IMR-90 (cell line): ENCODE measurements at regions not wholly inside any gene's neighbourhood (a gene's known extent, or its start where the extent isn't known, plus 50 kb on each side); places are given as distances from the start of the nearest gene placed in this dataset.

Experiments used
- ATAC-seq: fragments of 200-7000 bp; cut with Tn5 transposase; 2 replicates; pipeline ENCODE4 v1.9.1; 2020; ENCODE audit warnings: low read depth, mild to moderate bottlenecking, moderate library complexity
- BruUV-seq: library from RNA; stranded (reverse); fragments of 400-500 nt; replicated peaks from 2 replicates; lab custom pipeline; 2021; lab: Mats Ljungman, UMichigan
- CTCF ChIA-PET: fragments of 300-600 bp; formaldehyde crosslinking; extraction: SDS; loops from one replicate; lab custom pipeline; 2021; ENCODE audit warnings: antibody characterized with exemption; lab: Yijun Ruan, JAX
- POLR2A ChIA-PET: fragments of 300-600 bp; sonication (Branson Sonifier 250); formaldehyde crosslinking; loops from one replicate; lab custom pipeline; 2022; ENCODE audit warnings: antibody characterized with exemption; ENCODE audit not compliant: unreplicated experiment; lab: Charles Lee
- DNase-seq: peaks from one replicate; pipeline ENCODE4 v3.0.0; 2013
- H2AFZ ChIP-seq: replicated peaks from 2 replicates; pipeline ENCODE3; 2013; ENCODE audit warnings: low read length, mild to moderate bottlenecking; ENCODE audit not compliant: poor library complexity
- H2AK5ac ChIP-seq: 2 replicates; pipeline ENCODE4 v1.6.1; 2013; ENCODE audit warnings: low read depth, low read length, inconsistent platforms
- H2AK9ac ChIP-seq: replicated peaks from 2 replicates; pipeline ENCODE3; 2013; ENCODE audit warnings: mild to moderate bottlenecking, low read depth, low read length, moderate library complexity; ENCODE audit not compliant: poor library complexity
- H2BK120ac ChIP-seq: 2 replicates; pipeline ENCODE4 v1.6.1; 2013; ENCODE audit warnings: low read depth, low read length, inconsistent platforms
- H2BK15ac ChIP-seq: 3 replicates; pipeline ENCODE4 v1.6.1; 2013; ENCODE audit warnings: low read depth, low read length, inconsistent platforms
- H2BK20ac ChIP-seq: 2 replicates; pipeline ENCODE4 v1.6.1; 2013; ENCODE audit warnings: low read depth, mild to moderate bottlenecking, inconsistent platforms, low read length, moderate library complexity
- H2BK5ac ChIP-seq: 2 replicates; pipeline ENCODE4 v1.6.1; 2013; ENCODE audit warnings: mild to moderate bottlenecking, low read depth, low read length, inconsistent platforms; ENCODE audit not compliant: poor library complexity, severe bottlenecking
- H3K14ac ChIP-seq: replicated peaks from 2 replicates; pipeline ENCODE4 v1.6.1; 2013; ENCODE audit warnings: low read depth, low read length, inconsistent platforms
- H3K18ac ChIP-seq: 2 replicates; pipeline ENCODE4 v1.6.1; 2013; ENCODE audit warnings: low read depth, low read length, control low read depth
- H3K23ac ChIP-seq: 2 replicates; pipeline ENCODE4 v1.6.1; 2013; ENCODE audit warnings: low read depth, low read length, inconsistent platforms
- H3K27ac ChIP-seq: 2 replicates; pipeline ENCODE4 v1.5.1; 2013; ENCODE audit warnings: mild to moderate bottlenecking, control low read depth, low read length; ENCODE audit not compliant: insufficient read depth
- H3K27me3 ChIP-seq: 2 replicates; pipeline ENCODE4 v1.6.1; 2013; ENCODE audit warnings: low read length; ENCODE audit not compliant: control insufficient read depth, insufficient read depth
- H3K36me3 ChIP-seq: 2 replicates; pipeline ENCODE4 v1.6.1; 2013; ENCODE audit warnings: low read length, mixed read lengths; ENCODE audit not compliant: control insufficient read depth, insufficient read depth
- H3K4ac ChIP-seq: 2 replicates; pipeline ENCODE4 v1.6.1; 2013; ENCODE audit warnings: low read depth, low read length, inconsistent platforms
- H3K4me1 ChIP-seq: 2 replicates; pipeline ENCODE4 v1.6.1; 2013; ENCODE audit warnings: low read length, mixed read lengths; ENCODE audit not compliant: control insufficient read depth, insufficient read depth
- H3K4me2 ChIP-seq: 2 replicates; pipeline ENCODE4 v1.6.1; 2013; ENCODE audit warnings: low read depth, mild to moderate bottlenecking, control low read depth, low read length, moderate library complexity
- H3K4me3 ChIP-seq: 2 replicates; pipeline ENCODE4 v1.5.1; 2013; ENCODE audit warnings: low read depth, mild to moderate bottlenecking, control low read depth, low read length, moderate library complexity; ENCODE audit not compliant: insufficient read depth
- H3K56ac ChIP-seq: 2 replicates; pipeline ENCODE4 v1.6.1; 2013; ENCODE audit warnings: low read length, inconsistent platforms; ENCODE audit not compliant: insufficient read depth; ENCODE audit errors: extremely low read depth
- H3K79me1 ChIP-seq, 2 experiments: 2 replicates each; pipeline ENCODE4 v1.6.1; 2013; ENCODE audit warnings: low read length in 2 of 2, inconsistent platforms in 1 of 2, low read depth in 1 of 2
- H3K9ac ChIP-seq: 2 replicates; pipeline ENCODE4 v1.6.1; 2013; ENCODE audit warnings: low read depth, low read length, control low read depth
- H3K9me1 ChIP-seq: 2 replicates; pipeline ENCODE4 v1.6.1; 2013; ENCODE audit warnings: low read length, inconsistent platforms; ENCODE audit not compliant: insufficient read depth
- H3K9me3 ChIP-seq: 2 replicates; pipeline ENCODE4 v1.6.1; 2013; ENCODE audit warnings: low read length; ENCODE audit not compliant: control insufficient read depth, insufficient read depth
- H4K20me1 ChIP-seq: 2 replicates; pipeline ENCODE4 v1.6.1; 2013; ENCODE audit warnings: low read length, inconsistent platforms; ENCODE audit not compliant: insufficient read depth
- H4K5ac ChIP-seq: 2 replicates; pipeline ENCODE4 v1.6.1; 2013; ENCODE audit warnings: mild to moderate bottlenecking, low read depth, low read length, control low read depth
- H4K8ac ChIP-seq, 2 experiments: 2 replicates each; pipeline ENCODE4 v1.6.1; 2013; ENCODE audit warnings: low read depth in 2 of 2, low read length in 2 of 2, control low read depth in 1 of 2, inconsistent platforms in 1 of 2
- H4K91ac ChIP-seq: 2 replicates; pipeline ENCODE4 v1.6.1; 2013; ENCODE audit warnings: low read depth, low read length, inconsistent platforms; ENCODE audit not compliant: insufficient read depth
- CEBPB ChIP-seq: IDR thresholded peaks from 2 replicates; pipeline ENCODE4 v1.6.1; 2012; ENCODE audit warnings: low read depth, low read length, improper control_type of control experiment
- CHD1 ChIP-seq: IDR thresholded peaks from 2 replicates; pipeline ENCODE4 v1.6.1; 2012; ENCODE audit warnings: low read depth, low read length, improper control_type of control experiment
- CTCF ChIP-seq: conservative IDR thresholded peaks from 2 replicates; pipeline ENCODE4 v1.5.1; 2012; ENCODE audit warnings: mild to moderate bottlenecking, low read depth, low read length, improper control_type of control experiment
- ELK1 ChIP-seq: fragments of 150-350 bp; IDR thresholded peaks from 2 replicates; pipeline ENCODE4 v1.6.1; 2016; ENCODE audit warnings: low read depth, mild to moderate bottlenecking, low read length, moderate library complexity, borderline replicate concordance
- FOS ChIP-seq: fragments of 150-350 bp; IDR thresholded peaks from 2 replicates; pipeline ENCODE4 v1.6.1; 2016; ENCODE audit warnings: low read depth, low read length
- MAFK ChIP-seq: IDR thresholded peaks from 2 replicates; pipeline ENCODE4 v1.6.1; 2012; ENCODE audit warnings: low read depth, low read length, improper control_type of control experiment
- MAZ ChIP-seq: IDR thresholded peaks from 2 replicates; pipeline ENCODE4 v1.6.1; 2012; ENCODE audit warnings: low read depth, mild to moderate bottlenecking, low read length, improper control_type of control experiment, moderate library complexity, borderline replicate concordance
- NFE2L2 ChIP-seq: fragments of 150-350 bp; IDR thresholded peaks from 2 replicates; pipeline ENCODE4 v1.6.1; 2016; ENCODE audit warnings: low read depth, mild to moderate bottlenecking, low read length
- POLR2A ChIP-seq: IDR thresholded peaks from 2 replicates; pipeline ENCODE4 v1.6.1; 2012; ENCODE audit warnings: mild to moderate bottlenecking, low read depth, low read length
- RFX5 ChIP-seq: IDR thresholded peaks from 2 replicates; pipeline ENCODE4 v1.8.0; 2012; ENCODE audit warnings: low read depth, mild to moderate bottlenecking, low read length, moderate library complexity
- SMC3 ChIP-seq: fragments of 150-350 bp; IDR thresholded peaks from 2 replicates; pipeline ENCODE4 v1.6.1; 2016; ENCODE audit warnings: low read depth, mild to moderate bottlenecking, antibody characterized with exemption, low read length, moderate library complexity
- USF2 ChIP-seq: fragments of 150-350 bp; IDR thresholded peaks from 2 replicates; pipeline ENCODE4 v1.6.1; 2017; ENCODE audit warnings: mild to moderate bottlenecking, antibody characterized with exemption, low read length, low read depth
- WGBS, 2 experiments: methylation state at CpG; one replicate each; pipeline versions ENCODE4 v1.1.5 to v1.1.7; 2013; ENCODE audit warnings: missing lambda C conversion rate in 2 of 2; ENCODE audit not compliant: insufficient read length in 1 of 2; ENCODE audit errors: extremely low coverage in 2 of 2; 5-methylcytosine and 5-hydroxymethylcytosine counted together
- dilution Hi-C: fragments of 300-500 bp; cut with HindIII; formaldehyde crosslinking; loops from one replicate; pipeline ENCODE4 v1.14.3; 2018; ENCODE audit warnings: low sequenced_read_pairs; ENCODE audit not compliant: unreplicated experiment
- in situ Hi-C: fragments of 300-500 bp; cut with MboI; formaldehyde crosslinking; loops from 3 replicates; pipeline ENCODE4 v1.14.3; 2019; ENCODE audit warnings: low sequenced_read_pairs, inconsistent platforms, mixed read lengths
- intact Hi-C: fragments of 100-400 bp; cut with micrococcal nuclease; formaldehyde crosslinking; loops from 2 replicates; pipeline ENCODE4 v1.10.0; 2022

- POLR2A ChIA-PET = no interaction called here
- 67% methylated on average over 1 of the region's 4 CpGs; no CpG with 5 or more reads in 1 of the 2 experiments for WGBS, 2 experiments
Observed at GRCh38 chr11:116274521-116274920, 498.3 kb downstream of the BUD13 start.

More at GRCh38 chr11:116274521-116274920, 498.3 kb downstream of the BUD13 start:
- no peak for DNase-seq
- H3K4ac ChIP-seq = no peak overlapping the region
- H2BK120ac ChIP-seq = no peak overlapping the region
- H3K4me3 ChIP-seq = no peak overlapping the region
- H3K27me3 ChIP-seq = no peaks in the 10 kb centered on the region; the same call in 1 of the 2 replicates
- no peak overlapping the region for H3K56ac ChIP-seq
- no peak for ATAC-seq
- no peak overlapping the region for H3K14ac ChIP-seq
- no peaks in the 10 kb centered on the region for H4K20me1 ChIP-seq
- H3K4me2 ChIP-seq = no peak overlapping the region
- H2BK5ac ChIP-seq = no peak overlapping the region
- no peak overlapping the region for H4K5ac ChIP-seq
- no peaks in the 10 kb centered on the region for H3K79me1 ChIP-seq
- in situ Hi-C loops = no loop called here
- no peak overlapping the region for H3K23ac ChIP-seq
- H3K36me3 ChIP-seq = no peaks in the 10 kb centered on the region
- H2BK20ac ChIP-seq = no peak overlapping the region
- H2BK15ac ChIP-seq = no peak overlapping the region
- no peak overlapping the region for H3K27ac ChIP-seq
- no peak overlapping the region for H4K91ac ChIP-seq
- no TSS peak for BruUV-seq
- H2AFZ ChIP-seq = no peak overlapping the region
- dilution Hi-C loops = no loop called here
- H3K18ac ChIP-seq = no peak overlapping the region
- no peak overlapping the region for H4K8ac ChIP-seq
- no peaks in the 10 kb centered on the region for H3K9me1 ChIP-seq
- intact Hi-C loops = no loop called here
- H2AK9ac ChIP-seq = no peak overlapping the region
- H3K9ac ChIP-seq = no peak overlapping the region
- TF ChIP-seq SMC3 (no peak), RFX5 (no peak), MAFK (no peak), USF2 (no peak), CHD1 (no peak), POLR2A (no peak), MAZ (no peak), CEBPB (no peak), CTCF (no peak), FOS (no peak), ELK1 (no peak), NFE2L2 (no peak)
- no peaks in the 10 kb centered on the region for H3K4me1 ChIP-seq
- H3K9me3 ChIP-seq = no peaks in the 10 kb centered on the region
- H2AK5ac ChIP-seq = no peak overlapping the region
- CTCF ChIA-PET = no interaction called here
